Liver (tissue), 8 donors: ENCODE measurements at regions not wholly inside any gene's neighbourhood (a gene's known extent, or its start where the extent isn't known, plus 50 kb on each side); places are given as distances from the start of the nearest gene placed in this dataset.

Experiments
- DNase-seq: peaks from one replicate; pipeline ENCODE4 v3.0.0-alpha.2; 2017; ENCODE audit warnings: low spot score
- H3K27ac ChIP-seq, 2 donors: one replicate each; pipeline ENCODE4 v1.7.0; 2013; ENCODE audit warnings: inconsistent platforms in 2 of 2, low read length in 2 of 2, control low read depth in 1 of 2, low read depth in 1 of 2, mild to moderate bottlenecking in 1 of 2
- H3K27me3 ChIP-seq, 4 donors: one replicate each; pipeline versions ENCODE4 v1.6.1 to v1.7.0; 2013; ENCODE audit warnings: low read length in 3 of 4, inconsistent platforms in 1 of 4, mild to moderate bottlenecking in 1 of 4, moderate library complexity in 1 of 4; ENCODE audit not compliant: control insufficient read depth in 4 of 4, insufficient read depth in 4 of 4
- H3K36me3 ChIP-seq, 4 donors: one replicate each; pipeline versions ENCODE4 v1.6.1 to v1.7.0; 2013; ENCODE audit warnings: low read length in 3 of 4, mild to moderate bottlenecking in 3 of 4, low read depth in 1 of 4, moderate library complexity in 1 of 4; ENCODE audit not compliant: control insufficient read depth in 4 of 4, insufficient read depth in 3 of 4
- H3K4me1 ChIP-seq, 4 donors: one replicate each; pipeline versions ENCODE4 v1.6.1 to v1.7.0; 2013; ENCODE audit warnings: low read length in 3 of 4, mild to moderate bottlenecking in 3 of 4, moderate library complexity in 1 of 4; ENCODE audit not compliant: control insufficient read depth in 4 of 4, insufficient read depth in 4 of 4
- H3K4me3 ChIP-seq, 3 donors: one replicate each; pipeline versions ENCODE4 v1.6.1 to v1.7.0; 2013; ENCODE audit warnings: low read length in 3 of 3, control low read depth in 1 of 3, low read depth in 1 of 3, mild to moderate bottlenecking in 1 of 3
- H3K9ac ChIP-seq, 2 donors: one replicate each; pipeline ENCODE4 v1.7.0; 2013; ENCODE audit warnings: low read length in 2 of 2, mild to moderate bottlenecking in 2 of 2, moderate library complexity in 2 of 2, control low read depth in 1 of 2, low read depth in 1 of 2
- H3K9me3 ChIP-seq, 4 donors: one replicate each; pipeline versions ENCODE4 v1.6.1 to v1.7.0; 2013; ENCODE audit warnings: low read length in 3 of 4; ENCODE audit not compliant: control insufficient read depth in 4 of 4
- ATF3 ChIP-seq: IDR thresholded peaks from 2 replicates; pipeline ENCODE4 v1.6.1; 2016; ENCODE audit warnings: antibody characterized with exemption
- EGR1 ChIP-seq, 2 donors: IDR thresholded peaks; 2 replicates each; pipeline ENCODE4 v1.6.1; 2016 to 2018; ENCODE audit warnings: antibody characterized with exemption in 2 of 2, low read depth in 2 of 2
- FOXA2 ChIP-seq: IDR thresholded peaks from 2 replicates; pipeline ENCODE4 v1.6.1; 2016; ENCODE audit warnings: antibody characterized with exemption
- GABPA ChIP-seq, 2 donors: IDR thresholded peaks in 1 of 2; conservative IDR thresholded peaks in 1 of 2; 2 replicates each; pipeline ENCODE4 v1.6.1; 2016; ENCODE audit warnings: antibody characterized with exemption in 2 of 2, mild to moderate bottlenecking in 1 of 2, moderate library complexity in 1 of 2
- HNF4A ChIP-seq, 2 donors: conservative IDR thresholded peaks; 2 replicates each; pipeline ENCODE4 v1.6.1; 2016; ENCODE audit warnings: antibody characterized with exemption in 2 of 2, mild to moderate bottlenecking in 2 of 2
- HNF4G ChIP-seq: IDR thresholded peaks from 2 replicates; pipeline ENCODE4 v1.6.1; 2016; ENCODE audit warnings: antibody characterized with exemption
- JUND ChIP-seq, 2 donors: IDR thresholded peaks; 2 replicates each; pipeline ENCODE4 v1.6.1; 2016; ENCODE audit warnings: antibody characterized with exemption in 2 of 2
- MAX ChIP-seq: IDR thresholded peaks from 2 replicates; pipeline ENCODE4 v1.6.1; 2016; ENCODE audit warnings: antibody characterized with exemption
- NR2F2 ChIP-seq: IDR thresholded peaks from 2 replicates; pipeline ENCODE4 v1.6.1; 2016; ENCODE audit warnings: antibody characterized with exemption
- RAD21 ChIP-seq, 2 donors: IDR thresholded peaks; 2 replicates each; pipeline ENCODE4 v1.6.1; 2016; ENCODE audit warnings: antibody characterized with exemption in 2 of 2, mild to moderate bottlenecking in 2 of 2
- RXRA ChIP-seq, 2 donors: IDR thresholded peaks; 2 replicates each; pipeline ENCODE4 v1.6.1; 2017 to 2018; ENCODE audit warnings: antibody characterized with exemption in 2 of 2, mild to moderate bottlenecking in 1 of 2
- TAF1 ChIP-seq: conservative IDR thresholded peaks from 2 replicates; pipeline ENCODE4 v1.6.1; 2016; ENCODE audit warnings: antibody characterized with exemption, mild to moderate bottlenecking
- whole genome bisulfite sequencing: extraction: QIAGEN DNeasy Blood & Tissue Kit; methylation state at CpG from one replicate; pipeline ENCODE4 v1.1.7; 2013; 5-methylcytosine and 5-hydroxymethylcytosine counted together
- TF ChIP-seq, protein P1 (sequence below): fragments of 150-350 bp; IDR thresholded peaks from 2 replicates; pipeline ENCODE4 v1.5.1; 2017; ENCODE audit warnings: improper control_type of control experiment, low read depth, low read length; ENCODE audit not compliant: missing input control
- TF ChIP-seq, protein P2 (sequence below): IDR thresholded peaks from 2 replicates; pipeline ENCODE4 v1.6.1; 2016; ENCODE audit warnings: antibody characterized with exemption, mild to moderate bottlenecking
- TF ChIP-seq, protein P3 (sequence below): IDR thresholded peaks from 2 replicates; pipeline ENCODE4 v1.6.1; 2016; ENCODE audit warnings: antibody characterized with exemption
- donor health status: healthy.
- donor health status: healthy.
- donor health status: healthy.
- donor health status: healthy.
- donor health status: healthy.

- Histone ChIP-seq H3K36me3 (no peaks in the 10 kb centered on the region), H3K4me3 (no peak overlapping the region), H3K27ac (no peak overlapping the region), H3K9me3 (peaks cover 0 to 8% (median under 1%) of the 10 kb centered on the region in 4 donors), H3K27me3 (no peaks in the 10 kb centered on the region), H3K9ac (no peak overlapping the region), H3K4me1 (no peaks in the 10 kb centered on the region)
- TF ChIP-seq ATF3: no peak
- TF ChIP-seq JUND (IDR thresholded peaks at IDR 0.05): no peak
- no peak for TF ChIP-seq EGR1 (IDR thresholded peaks at IDR 0.05; ENCODE audit: low read depth in 2 of 2)
- no peak for TF ChIP-seq FOXA2
- TF ChIP-seq, protein P1, sequence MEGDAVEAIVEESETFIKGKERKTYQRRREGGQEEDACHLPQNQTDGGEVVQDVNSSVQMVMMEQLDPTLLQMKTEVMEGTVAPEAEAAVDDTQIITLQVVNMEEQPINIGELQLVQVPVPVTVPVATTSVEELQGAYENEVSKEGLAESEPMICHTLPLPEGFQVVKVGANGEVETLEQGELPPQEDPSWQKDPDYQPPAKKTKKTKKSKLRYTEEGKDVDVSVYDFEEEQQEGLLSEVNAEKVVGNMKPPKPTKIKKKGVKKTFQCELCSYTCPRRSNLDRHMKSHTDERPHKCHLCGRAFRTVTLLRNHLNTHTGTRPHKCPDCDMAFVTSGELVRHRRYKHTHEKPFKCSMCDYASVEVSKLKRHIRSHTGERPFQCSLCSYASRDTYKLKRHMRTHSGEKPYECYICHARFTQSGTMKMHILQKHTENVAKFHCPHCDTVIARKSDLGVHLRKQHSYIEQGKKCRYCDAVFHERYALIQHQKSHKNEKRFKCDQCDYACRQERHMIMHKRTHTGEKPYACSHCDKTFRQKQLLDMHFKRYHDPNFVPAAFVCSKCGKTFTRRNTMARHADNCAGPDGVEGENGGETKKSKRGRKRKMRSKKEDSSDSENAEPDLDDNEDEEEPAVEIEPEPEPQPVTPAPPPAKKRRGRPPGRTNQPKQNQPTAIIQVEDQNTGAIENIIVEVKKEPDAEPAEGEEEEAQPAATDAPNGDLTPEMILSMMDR: no peak
- no peak for TF ChIP-seq RAD21 (IDR thresholded peaks at IDR 0.05)
- TF ChIP-seq, protein P2, sequence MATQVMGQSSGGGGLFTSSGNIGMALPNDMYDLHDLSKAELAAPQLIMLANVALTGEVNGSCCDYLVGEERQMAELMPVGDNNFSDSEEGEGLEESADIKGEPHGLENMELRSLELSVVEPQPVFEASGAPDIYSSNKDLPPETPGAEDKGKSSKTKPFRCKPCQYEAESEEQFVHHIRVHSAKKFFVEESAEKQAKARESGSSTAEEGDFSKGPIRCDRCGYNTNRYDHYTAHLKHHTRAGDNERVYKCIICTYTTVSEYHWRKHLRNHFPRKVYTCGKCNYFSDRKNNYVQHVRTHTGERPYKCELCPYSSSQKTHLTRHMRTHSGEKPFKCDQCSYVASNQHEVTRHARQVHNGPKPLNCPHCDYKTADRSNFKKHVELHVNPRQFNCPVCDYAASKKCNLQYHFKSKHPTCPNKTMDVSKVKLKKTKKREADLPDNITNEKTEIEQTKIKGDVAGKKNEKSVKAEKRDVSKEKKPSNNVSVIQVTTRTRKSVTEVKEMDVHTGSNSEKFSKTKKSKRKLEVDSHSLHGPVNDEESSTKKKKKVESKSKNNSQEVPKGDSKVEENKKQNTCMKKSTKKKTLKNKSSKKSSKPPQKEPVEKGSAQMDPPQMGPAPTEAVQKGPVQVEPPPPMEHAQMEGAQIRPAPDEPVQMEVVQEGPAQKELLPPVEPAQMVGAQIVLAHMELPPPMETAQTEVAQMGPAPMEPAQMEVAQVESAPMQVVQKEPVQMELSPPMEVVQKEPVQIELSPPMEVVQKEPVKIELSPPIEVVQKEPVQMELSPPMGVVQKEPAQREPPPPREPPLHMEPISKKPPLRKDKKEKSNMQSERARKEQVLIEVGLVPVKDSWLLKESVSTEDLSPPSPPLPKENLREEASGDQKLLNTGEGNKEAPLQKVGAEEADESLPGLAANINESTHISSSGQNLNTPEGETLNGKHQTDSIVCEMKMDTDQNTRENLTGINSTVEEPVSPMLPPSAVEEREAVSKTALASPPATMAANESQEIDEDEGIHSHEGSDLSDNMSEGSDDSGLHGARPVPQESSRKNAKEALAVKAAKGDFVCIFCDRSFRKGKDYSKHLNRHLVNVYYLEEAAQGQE: no peak
- no peak for TF ChIP-seq MAX
- no peak for TF ChIP-seq RXRA (IDR thresholded peaks at IDR 0.05)
- DNase-seq: no peak
- WGBS: 89% methylated on average over 2 of the region's 2 CpGs
Observed at GRCh38 chr21:16851054-16851453, 661.8 kb upstream of the CXADR start.

- Histone ChIP-seq H3K27me3 (no peaks in the 10 kb centered on the region), H3K9me3 (peaks cover 0 to 8% (median 2%) of the 10 kb centered on the region in 4 donors), H3K4me3 (no peak overlapping the region), H3K36me3 (no peaks in the 10 kb centered on the region), H3K4me1 (no peaks in the 10 kb centered on the region), H3K27ac (no peak overlapping the region), H3K9ac (no peak overlapping the region)
- no peak for TF ChIP-seq GABPA (IDR thresholded peaks at IDR 0.05 in 1 of 2, conservative IDR thresholded peaks at IDR 0.05 in 1 of 2)
- no peak for TF ChIP-seq HNF4A (conservative IDR thresholded peaks at IDR 0.05)
- no peak for TF ChIP-seq JUND (IDR thresholded peaks at IDR 0.05)
- no peak for TF ChIP-seq HNF4G
- TF ChIP-seq MAX: no peak
- TF ChIP-seq, protein P1: no peak
- TF ChIP-seq, protein P3, sequence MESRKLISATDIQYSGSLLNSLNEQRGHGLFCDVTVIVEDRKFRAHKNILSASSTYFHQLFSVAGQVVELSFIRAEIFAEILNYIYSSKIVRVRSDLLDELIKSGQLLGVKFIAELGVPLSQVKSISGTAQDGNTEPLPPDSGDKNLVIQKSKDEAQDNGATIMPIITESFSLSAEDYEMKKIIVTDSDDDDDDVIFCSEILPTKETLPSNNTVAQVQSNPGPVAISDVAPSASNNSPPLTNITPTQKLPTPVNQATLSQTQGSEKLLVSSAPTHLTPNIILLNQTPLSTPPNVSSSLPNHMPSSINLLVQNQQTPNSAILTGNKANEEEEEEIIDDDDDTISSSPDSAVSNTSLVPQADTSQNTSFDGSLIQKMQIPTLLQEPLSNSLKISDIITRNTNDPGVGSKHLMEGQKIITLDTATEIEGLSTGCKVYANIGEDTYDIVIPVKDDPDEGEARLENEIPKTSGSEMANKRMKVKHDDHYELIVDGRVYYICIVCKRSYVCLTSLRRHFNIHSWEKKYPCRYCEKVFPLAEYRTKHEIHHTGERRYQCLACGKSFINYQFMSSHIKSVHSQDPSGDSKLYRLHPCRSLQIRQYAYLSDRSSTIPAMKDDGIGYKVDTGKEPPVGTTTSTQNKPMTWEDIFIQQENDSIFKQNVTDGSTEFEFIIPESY: no peak
- TF ChIP-seq RXRA (IDR thresholded peaks at IDR 0.05): no peak
- TF ChIP-seq EGR1 (IDR thresholded peaks at IDR 0.05; ENCODE audit: low read depth in 2 of 2): no peak
- TF ChIP-seq NR2F2: no peak
- no peak for TF ChIP-seq FOXA2
- TF ChIP-seq TAF1: no peak
- no peak for TF ChIP-seq ATF3
- no peak for DNase-seq
Observed at GRCh38 chr21:16855164-16855667, 657.6 kb upstream of the CXADR start.
